AG09319 (cell line): ENCODE measurements at regions not wholly inside any gene's neighbourhood (a gene's known extent, or its start where the extent isn't known, plus 50 kb on each side); places are given as distances from the start of the nearest gene placed in this dataset.

ENCODE experiments used
- DNase-seq: peaks from one replicate; pipeline ENCODE4 v3.0.0-alpha.2; 2010; ENCODE audit warnings: low read depth; ENCODE audit errors: extremely low read depth
- CTCF ChIP-seq: IDR thresholded peaks from 2 replicates; pipeline ENCODE4 v1.5.1; 2011; ENCODE audit warnings: low read depth, mild to moderate bottlenecking, inconsistent platforms, low read length, moderate library complexity

GRCh38 chr5:52560366-52560765 is 227.3 kb upstream of the ITGA1 start:
- no peak for DNase-seq
- no peak for TF ChIP-seq CTCF

- TF ChIP-seq CTCF = no peak
- DNase-seq = no peak
Observed at GRCh38 chr5:52562473-52562872, 225.2 kb upstream of the ITGA1 start.

GRCh38 chr5:52564587-52564986 is 223.1 kb upstream of the ITGA1 start:
- DNase-seq = no peak
- TF ChIP-seq CTCF = no peak

GRCh38 chr5:52577546-52577945 is 210.2 kb upstream of the ITGA1 start:
- no peak for TF ChIP-seq CTCF
- no peak for DNase-seq

- no peak for DNase-seq
- TF ChIP-seq CTCF = no peak
Observed at GRCh38 chr5:52579391-52579790, 208.3 kb upstream of the ITGA1 start.

- DNase-seq = no peak
- no peak for TF ChIP-seq CTCF
Observed at GRCh38 chr5:52580921-52581320, 206.8 kb upstream of the ITGA1 start.

- no peak for DNase-seq
- TF ChIP-seq CTCF = no peak
Observed at GRCh38 chr5:52582313-52582712, 205.4 kb upstream of the ITGA1 start.
